GM06990 (cell line): ENCODE measurements at regions not wholly inside any gene's neighbourhood (a gene's known extent, or its start where the extent isn't known, plus 50 kb on each side); places are given as distances from the start of the nearest gene placed in this dataset.

Experiments used
- DNase-seq: peaks from one replicate; pipeline ENCODE4 v3.0.0-alpha.2; 2011; ENCODE audit not compliant: insufficient read length; ENCODE audit errors: extremely low read depth
- H3K27me3 ChIP-seq: replicated peaks from 2 replicates; pipeline ENCODE4 v1.6.0; 2011; ENCODE audit warnings: low read length; ENCODE audit not compliant: control insufficient read depth, insufficient read depth
- H3K36me3 ChIP-seq: 2 replicates; pipeline ENCODE4 v1.5.1; 2011; ENCODE audit warnings: low read length; ENCODE audit not compliant: control insufficient read depth, insufficient read depth
- H3K4me3 ChIP-seq: replicated peaks from 2 replicates; pipeline ENCODE4 v1.5.1; 2011; ENCODE audit warnings: low read depth, mild to moderate bottlenecking, control low read depth, low read length
- TF ChIP-seq, protein P1 (sequence below): IDR thresholded peaks from 2 replicates; pipeline ENCODE4 v1.5.1; 2011; ENCODE audit warnings: low read length, control low read depth, mild to moderate bottlenecking, inconsistent platforms; ENCODE audit not compliant: insufficient read depth, poor library complexity, severe bottlenecking

DNA sequence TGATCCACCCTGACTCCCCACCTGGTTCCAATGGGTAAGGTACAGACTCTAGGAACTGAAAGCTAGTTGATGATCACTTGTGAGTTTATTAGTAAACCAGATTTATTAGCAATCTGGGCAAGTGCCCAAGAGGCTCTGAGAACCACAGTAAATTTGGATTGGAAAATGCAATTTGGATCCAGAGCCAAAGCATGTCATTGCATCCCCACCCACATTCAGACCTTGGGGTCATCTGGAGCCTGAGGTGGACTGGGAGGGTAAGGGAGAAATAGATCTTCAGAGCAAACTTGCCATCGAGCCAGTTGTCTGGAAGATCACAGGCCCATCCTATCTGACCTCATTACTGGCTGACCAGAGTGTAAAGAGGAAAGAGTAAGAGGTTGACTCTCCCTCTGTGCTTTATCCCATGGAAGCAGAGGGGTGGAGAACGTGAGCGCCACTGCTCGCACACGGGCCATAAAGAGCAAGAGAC lies 78.7 kb upstream of the RASGEF1B start:
- H3K27me3 ChIP-seq, result no peaks in the 10 kb centered on the region
- TF ChIP-seq, protein P1, sequence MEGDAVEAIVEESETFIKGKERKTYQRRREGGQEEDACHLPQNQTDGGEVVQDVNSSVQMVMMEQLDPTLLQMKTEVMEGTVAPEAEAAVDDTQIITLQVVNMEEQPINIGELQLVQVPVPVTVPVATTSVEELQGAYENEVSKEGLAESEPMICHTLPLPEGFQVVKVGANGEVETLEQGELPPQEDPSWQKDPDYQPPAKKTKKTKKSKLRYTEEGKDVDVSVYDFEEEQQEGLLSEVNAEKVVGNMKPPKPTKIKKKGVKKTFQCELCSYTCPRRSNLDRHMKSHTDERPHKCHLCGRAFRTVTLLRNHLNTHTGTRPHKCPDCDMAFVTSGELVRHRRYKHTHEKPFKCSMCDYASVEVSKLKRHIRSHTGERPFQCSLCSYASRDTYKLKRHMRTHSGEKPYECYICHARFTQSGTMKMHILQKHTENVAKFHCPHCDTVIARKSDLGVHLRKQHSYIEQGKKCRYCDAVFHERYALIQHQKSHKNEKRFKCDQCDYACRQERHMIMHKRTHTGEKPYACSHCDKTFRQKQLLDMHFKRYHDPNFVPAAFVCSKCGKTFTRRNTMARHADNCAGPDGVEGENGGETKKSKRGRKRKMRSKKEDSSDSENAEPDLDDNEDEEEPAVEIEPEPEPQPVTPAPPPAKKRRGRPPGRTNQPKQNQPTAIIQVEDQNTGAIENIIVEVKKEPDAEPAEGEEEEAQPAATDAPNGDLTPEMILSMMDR, result no peak
- H3K4me3 ChIP-seq, result no peak overlapping the region
- no peaks in the 10 kb centered on the region for H3K36me3 ChIP-seq
- DNase-seq, result no peak

DNA sequence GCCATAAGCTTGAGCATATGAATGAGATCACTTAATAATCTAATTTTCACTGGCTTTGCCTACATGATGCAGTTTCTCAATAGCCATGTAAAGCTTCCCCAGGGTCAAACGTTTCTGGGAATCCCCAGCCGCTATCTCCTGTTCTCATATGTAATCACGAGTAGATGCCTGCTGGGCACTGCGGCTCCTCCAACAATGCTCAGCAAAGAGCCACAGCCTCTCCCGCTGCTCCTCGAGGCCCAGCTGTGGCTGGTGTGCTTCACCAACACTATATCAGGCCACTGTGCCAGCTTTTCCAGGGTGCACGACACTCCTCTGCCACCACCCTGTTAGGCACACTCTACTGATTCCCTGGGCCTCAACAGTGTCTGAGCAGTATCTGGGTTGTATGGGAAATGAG lies 78.3 kb upstream of the RASGEF1B start:
- DNase-seq, result no peak
- Histone ChIP-seq H3K27me3 (no peaks in the 10 kb centered on the region), H3K4me3 (no peak overlapping the region), H3K36me3 (no peaks in the 10 kb centered on the region)
- TF ChIP-seq, protein P1, result no peak

DNA sequence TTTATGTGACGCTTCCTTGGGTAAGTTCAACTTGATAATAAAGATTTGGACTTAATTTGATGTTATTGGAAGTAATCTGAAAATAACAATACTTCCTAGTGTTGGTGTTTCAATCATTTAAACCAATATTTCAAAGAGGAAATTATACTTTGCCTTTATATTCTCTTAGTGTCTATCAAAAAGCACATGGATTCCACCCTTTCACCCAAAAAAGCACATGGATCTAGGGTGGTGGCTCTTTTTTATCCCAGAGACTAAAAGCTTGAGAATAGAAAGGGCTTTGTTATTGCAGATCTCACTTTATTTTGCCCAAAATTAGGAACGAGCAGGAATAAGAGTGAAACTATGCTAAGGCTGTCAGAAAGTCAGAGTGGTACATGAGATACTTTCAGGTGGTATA lies 75.1 kb upstream of the RASGEF1B start:
- no peak for DNase-seq
- H3K4me3 ChIP-seq, result no peak overlapping the region
- H3K36me3 ChIP-seq, result no peaks in the 10 kb centered on the region
- TF ChIP-seq, protein P1, result no peak
- H3K27me3 ChIP-seq, result no peaks in the 10 kb centered on the region

DNA sequence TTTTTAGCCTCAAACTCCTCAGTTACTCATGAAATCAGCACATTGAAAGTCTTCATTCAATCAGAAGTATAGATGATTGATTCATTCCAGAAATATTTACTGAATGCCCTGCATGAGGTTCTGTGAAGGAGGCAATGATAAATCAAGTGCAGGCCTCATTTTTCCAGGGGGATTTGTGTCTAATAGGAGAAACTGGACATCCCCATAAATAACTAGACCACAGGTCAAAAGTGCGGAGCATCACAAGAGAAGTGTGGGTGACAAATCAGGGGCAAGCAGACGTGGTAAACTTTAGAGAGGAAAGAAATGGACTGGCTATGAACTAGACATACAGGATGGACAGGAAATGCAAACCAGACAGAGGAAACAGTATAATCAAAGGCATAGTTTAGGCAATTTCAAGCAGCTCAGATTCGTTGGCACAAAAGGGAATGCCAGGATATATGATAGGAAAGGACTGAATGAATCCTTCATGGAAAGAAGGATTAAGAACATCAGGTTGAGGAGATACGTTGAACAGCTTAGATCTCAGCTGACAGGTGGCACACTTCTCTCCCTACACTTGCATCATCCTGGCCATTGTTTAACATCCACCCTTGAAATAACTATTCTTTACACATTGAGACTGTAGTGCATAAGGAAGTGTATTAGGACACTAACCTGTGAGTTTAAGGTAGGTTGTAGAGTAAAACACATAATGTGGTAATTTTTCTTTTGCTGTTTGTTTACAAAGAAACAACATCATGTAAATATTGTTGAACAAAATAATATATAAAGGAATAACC lies 69.6 kb upstream of the RASGEF1B start:
- TF ChIP-seq, protein P1, result no peak
- Histone ChIP-seq H3K36me3 (no peaks in the 10 kb centered on the region), H3K27me3 (no peaks in the 10 kb centered on the region), H3K4me3 (no peak overlapping the region)
- no peak for DNase-seq

DNA sequence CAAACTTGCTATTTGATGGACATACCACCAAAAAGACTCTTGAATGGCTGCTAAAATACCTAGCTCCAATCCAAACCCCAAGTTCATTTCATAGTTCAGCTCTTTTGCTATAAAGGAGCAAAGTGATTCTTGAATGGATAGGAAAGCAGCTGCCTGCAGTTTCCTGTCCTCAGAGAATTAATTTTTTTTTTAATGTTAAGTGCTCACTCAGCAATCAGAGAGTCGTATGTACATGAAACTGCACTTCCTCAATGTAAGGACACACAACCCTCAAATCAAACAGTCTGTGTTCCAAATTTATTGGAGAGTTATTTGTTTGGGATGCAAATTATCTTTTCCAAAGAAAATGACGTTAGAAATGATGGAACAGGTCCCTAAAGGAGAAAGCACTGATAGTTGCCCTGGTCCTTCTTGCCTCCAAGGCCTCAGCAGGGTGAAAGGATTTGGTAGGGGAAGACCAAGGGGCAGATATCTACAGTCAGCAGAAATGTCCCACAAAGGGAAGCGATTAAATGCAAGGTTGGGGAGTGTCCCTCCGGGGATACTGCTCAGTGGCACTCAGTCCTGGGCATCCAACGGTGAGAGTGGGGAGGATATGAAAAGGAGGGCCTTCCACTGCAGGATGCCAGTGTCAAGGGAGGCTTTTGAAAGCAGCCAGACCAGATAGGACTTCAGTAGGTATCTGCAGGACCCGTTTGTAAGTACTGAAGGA lies 67.2 kb upstream of the RASGEF1B start:
- H3K27me3 ChIP-seq, result no peaks in the 10 kb centered on the region
- DNase-seq, result no peak
- TF ChIP-seq, protein P1, result no peak
- no peaks in the 10 kb centered on the region for H3K36me3 ChIP-seq
- H3K4me3 ChIP-seq, result no peak overlapping the region
